ENCODE measurements at regions not wholly inside any gene's neighbourhood (a gene's known extent, or its start where the extent isn't known, plus 50 kb on each side); places are given as distances from the start of the nearest gene placed in this dataset.
"Not testable (repeated sequence)": the region's sequence is repeated elsewhere in the genome, so short reads cannot be mapped to it uniquely, and the experiment has no call there.

- intact Hi-C loops (cut with DNase I): no loop called here
- peak in 5 of 42 donors; percentile 1 to 39 (median 7) for DNase-seq
Measured at GRCh38 chr1:4121293-4121684, 221.2 kb upstream of the C1orf174 start.

DNA sequence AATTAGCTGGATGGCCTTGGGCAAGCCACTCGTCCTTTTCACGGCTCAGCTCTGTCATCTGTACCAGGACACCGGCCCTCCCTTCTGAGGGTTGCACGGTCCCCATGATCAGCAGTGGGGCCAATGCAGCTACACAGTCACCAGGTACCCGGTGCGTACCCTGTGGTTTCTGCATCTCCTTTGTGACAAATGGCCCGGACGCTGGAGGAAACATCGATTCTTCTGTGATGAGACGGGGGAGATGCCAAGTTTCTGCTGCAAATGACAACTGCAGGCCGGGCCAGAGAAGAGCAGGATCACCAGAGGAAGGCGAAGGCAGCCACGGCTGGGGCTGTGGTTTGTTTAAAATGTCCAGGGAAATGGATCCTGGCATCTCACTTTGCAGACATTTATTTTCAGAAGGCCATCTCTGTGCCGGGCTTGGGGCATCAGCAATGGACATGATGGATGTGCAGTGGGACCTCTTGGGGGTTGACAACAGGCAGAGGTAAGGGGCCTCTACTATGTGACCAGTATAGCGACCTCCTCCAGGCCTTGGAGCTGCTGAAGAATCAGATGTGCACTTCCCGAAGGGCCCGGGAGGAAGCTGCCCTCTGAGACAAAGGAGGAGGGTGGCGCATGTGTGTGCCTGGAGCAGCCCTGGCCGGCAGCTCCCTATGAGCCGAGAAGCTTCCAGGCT is 221.9 kb upstream of the C1orf174 start:
- peak in 4 of 42 donors; percentile 2 to 16 (median 11) for DNase-seq
- intact Hi-C loops (cut with DNase I): no loop called here

DNA sequence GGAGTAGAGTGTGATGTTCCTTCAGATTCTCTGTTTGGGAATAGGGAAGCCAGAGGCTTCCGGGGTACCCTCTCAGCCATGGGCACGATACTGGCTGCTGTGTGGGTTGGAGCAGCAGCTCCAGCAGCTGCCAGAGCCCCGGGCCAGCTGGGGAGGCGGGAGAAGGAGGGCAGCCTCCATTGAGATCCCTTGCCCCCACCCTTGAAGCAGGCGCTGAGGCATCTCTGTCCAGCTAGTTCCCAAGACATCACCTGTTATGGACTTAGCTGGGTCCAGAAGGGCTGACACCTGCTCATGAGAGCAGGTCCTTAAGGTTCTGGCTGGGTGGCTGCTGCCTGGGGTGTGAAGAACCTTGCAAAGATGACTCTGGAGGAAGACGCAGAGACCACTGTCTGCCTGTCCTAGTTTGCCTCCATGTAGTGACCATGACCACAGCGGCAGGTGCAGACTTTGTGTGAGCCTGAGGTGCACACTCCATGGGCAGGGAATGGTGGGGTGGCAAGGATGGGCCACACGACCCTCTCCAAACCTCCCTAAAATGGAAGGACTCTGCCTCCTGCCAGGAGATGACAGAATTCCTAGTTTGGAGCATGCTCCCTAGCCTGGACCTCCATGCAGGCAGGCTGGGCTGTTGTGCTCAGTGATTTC is 222.6 kb upstream of the C1orf174 start:
- intact Hi-C loops (cut with DNase I): no loop called here
- DNase-seq: peak in 3 of 42 donors; percentile 6 to 10 (median 8)

DNA sequence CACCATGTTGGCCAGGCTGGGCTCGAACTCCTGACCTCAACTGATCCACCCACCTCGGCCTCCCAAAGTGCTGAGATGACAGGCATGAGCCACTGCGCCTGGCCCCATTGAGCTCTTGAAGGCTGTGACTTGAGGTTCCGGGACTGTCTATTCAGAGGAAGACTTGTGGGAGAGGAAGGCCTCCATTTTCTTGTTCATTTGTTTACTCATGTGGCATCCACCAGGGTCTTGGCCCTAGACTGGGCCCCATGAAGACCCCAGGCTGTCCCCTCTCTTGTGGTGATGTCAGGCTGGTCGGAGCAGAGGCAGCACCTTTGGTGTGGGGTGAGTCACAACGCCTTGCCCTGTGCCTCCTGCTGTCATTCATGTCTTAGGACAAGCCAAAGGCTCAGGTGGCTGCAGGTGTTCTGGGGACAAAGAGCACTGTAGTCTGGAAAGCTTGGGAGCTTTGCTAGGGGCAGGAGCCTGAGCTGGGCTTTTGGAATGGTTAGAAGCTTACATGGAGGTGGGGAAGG is 224.6 kb upstream of the C1orf174 start:
- DNase-seq: peak in 3 of 42 donors; percentile 2 to 13 (median 3)
- intact Hi-C loops (cut with DNase I): no loop called here

- intact Hi-C loops (cut with DNase I): no loop called here
- DNase-seq: peak in 1 of 42 donors; percentile 3
Measured at GRCh38 chr1:4126251-4126650, 226.2 kb upstream of the C1orf174 start.

GRCh38 chr1:4126731-4127591 is 226.9 kb upstream of the C1orf174 start:
- intact Hi-C loops (cut with DNase I): no loop called here
- peak in 1 of 42 donors; percentile 22 for DNase-seq

- intact Hi-C loops (cut with DNase I): no loop called here
- peak in 1 of 42 donors; percentile 26 for DNase-seq
Measured at GRCh38 chr1:4127592-4128140, 227.6 kb upstream of the C1orf174 start.

- intact Hi-C loops (cut with DNase I): no loop called here
- no peak for DNase-seq
Measured at GRCh38 chr1:4128616-4129015, 228.5 kb upstream of the C1orf174 start.

GRCh38 chr1:4129693-4130092 is 229.6 kb upstream of the C1orf174 start:
- intact Hi-C loops (cut with DNase I): no loop called here
- no peak for DNase-seq

- intact Hi-C loops (cut with DNase I): no loop called here
- DNase-seq: no peak
Measured at GRCh38 chr1:4130096-4130495, 230.0 kb upstream of the C1orf174 start.

DNA sequence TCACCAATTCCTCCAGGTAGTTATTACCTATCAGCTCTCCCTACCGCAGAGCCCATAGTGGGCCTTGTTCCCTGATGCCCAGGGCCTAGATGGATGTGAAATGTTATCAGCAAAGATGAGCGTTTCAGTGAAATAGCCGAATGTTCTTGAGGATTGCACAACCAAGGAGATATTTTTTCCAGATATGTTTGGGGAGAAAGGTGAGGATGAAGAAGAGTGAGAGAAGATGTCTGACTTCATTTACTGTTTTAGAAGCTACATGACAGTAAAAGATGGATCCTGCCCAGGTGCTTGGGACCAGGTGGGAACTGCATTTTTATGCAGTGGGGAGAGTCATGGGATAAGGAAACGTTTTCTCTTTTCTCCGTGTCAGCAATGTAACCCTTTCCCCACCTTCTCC is 231.7 kb upstream of the C1orf174 start:
- DNase-seq: no peak
- intact Hi-C loops (cut with DNase I): no loop called here

DNA sequence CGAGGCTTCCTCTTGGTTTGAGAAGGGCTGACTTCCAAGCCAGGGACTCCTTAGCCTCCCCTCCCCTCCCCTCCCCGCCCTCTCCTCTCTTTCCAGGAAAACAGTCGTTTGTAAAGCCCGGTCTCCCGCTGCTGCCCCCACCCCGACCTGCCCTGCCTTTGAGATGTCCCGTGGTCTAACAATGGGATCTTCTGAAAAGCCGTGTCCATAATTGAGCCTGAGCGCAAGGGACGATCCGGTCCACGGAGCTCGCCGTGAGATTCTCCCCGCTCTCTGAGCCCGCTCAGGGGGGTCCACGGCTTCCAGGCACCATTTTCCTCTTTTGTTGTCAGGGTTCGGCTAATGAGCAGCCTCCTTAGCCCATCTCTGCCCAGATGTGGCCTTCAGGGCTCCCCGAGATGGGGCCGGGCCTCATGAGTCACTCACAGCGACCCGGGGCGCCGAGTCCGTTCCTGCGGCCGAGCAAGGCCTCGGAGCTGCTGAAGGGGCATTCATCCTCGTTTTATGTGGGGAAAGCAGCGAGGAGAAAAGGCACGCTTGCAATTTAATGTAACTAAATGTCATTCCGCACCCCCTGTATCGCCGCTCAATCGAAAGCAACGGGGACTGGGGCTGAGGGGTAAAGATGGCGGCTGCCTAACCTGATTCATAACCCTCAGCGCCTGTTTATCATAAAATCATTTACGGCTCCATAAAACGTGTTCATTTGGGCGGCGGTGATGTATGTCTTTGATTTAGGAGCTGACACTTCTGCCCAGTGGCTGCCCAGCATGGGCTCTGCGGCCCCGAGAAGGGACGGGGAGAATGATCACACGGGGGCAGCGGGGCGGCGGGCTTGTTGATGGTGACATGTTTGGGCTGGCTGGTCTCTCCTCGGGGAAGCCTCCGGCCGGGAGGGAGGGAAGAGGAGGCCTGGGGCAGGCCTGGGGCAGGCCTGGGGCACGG is 232.6 kb upstream of the C1orf174 start:
- DNase-seq: no peak
- intact Hi-C loops (cut with DNase I): no loop called here

GRCh38 chr1:4133297-4133938 is 233.3 kb upstream of the C1orf174 start:
- no peak for DNase-seq
- intact Hi-C loops (cut with DNase I): no loop called here

- intact Hi-C loops (cut with DNase I): no loop called here
- DNase-seq: no peak
Measured at GRCh38 chr1:4133939-4134321, 233.9 kb upstream of the C1orf174 start.

DNA sequence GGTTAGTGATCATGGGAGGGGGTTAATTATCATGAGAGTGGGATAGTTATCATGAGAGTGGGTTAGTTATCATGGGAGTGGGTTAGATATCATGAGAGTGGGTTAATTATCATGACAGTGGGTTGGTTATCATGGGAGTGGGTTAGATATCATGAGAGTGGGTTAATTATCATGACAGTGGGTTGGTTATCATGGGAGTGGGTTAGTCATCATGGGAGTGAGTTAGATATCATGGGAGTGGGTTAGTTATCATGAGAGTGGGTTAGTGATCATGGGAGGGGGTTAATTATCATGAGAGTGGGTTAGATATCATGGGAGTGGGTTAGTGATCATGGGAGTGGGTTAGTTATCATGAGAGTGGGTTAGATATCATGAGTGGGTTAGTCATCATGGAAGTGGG is 235.8 kb upstream of the C1orf174 start:
- DNase-seq; intact Hi-C loops (cut with DNase I): not testable (repeated sequence)

GRCh38 chr1:4137621-4138415 is 237.7 kb upstream of the C1orf174 start:
- no peak for DNase-seq
- intact Hi-C loops (cut with DNase I): no loop called here

GRCh38 chr1:4139646-4140045 is 239.6 kb upstream of the C1orf174 start:
- intact Hi-C loops (cut with DNase I): no loop called here
- no peak for DNase-seq

Measured in head of caudate nucleus (tissue), 42 donors.